H1 (cell line): ENCODE measurements at regions not wholly inside any gene's neighbourhood (a gene's known extent, or its start where the extent isn't known, plus 50 kb on each side); places are given as distances from the start of the nearest gene placed in this dataset.

Source experiments
- CTCF ChIA-PET: fragments of 300-600 bp; sonication (Branson Sonifier 250); formaldehyde crosslinking; loops from one replicate; lab custom pipeline; 2021; ENCODE audit not compliant: partially characterized antibody; lab: Charles Lee
- POLR2A ChIA-PET: fragments of 300-600 bp; sonication (Branson Sonifier 250); formaldehyde crosslinking; loops from one replicate; lab custom pipeline; 2021; ENCODE audit warnings: inconsistent platforms; ENCODE audit not compliant: partially characterized antibody; lab: Charles Lee
- DNase-seq, 2 experiments: peaks; one replicate each; pipeline versions ENCODE4 v3.0.0 to v3.0.0-alpha.2; 2010 to 2022; ENCODE audit warnings: low spot score in 2 of 2, low read depth in 1 of 2, mixed read lengths in 1 of 2
- FAIRE-seq: peaks from 2 replicates; lab custom pipeline; 2011; peaks lifted over from hg19 to GRCh38; lab: Jason Lieb, UNC
- H2AFZ ChIP-seq: 2 replicates; pipeline ENCODE4 v1.8.1; 2012; ENCODE audit warnings: low read length, inconsistent platforms
- H2AK5ac ChIP-seq: 2 replicates; pipeline ENCODE4 v1.6.1; 2013; ENCODE audit warnings: low read depth, low read length
- H2BK120ac ChIP-seq: replicated peaks from 2 replicates; pipeline ENCODE3; 2013; ENCODE audit warnings: low read depth, low read length, inconsistent platforms
- H2BK12ac ChIP-seq: 2 replicates; pipeline ENCODE4 v1.6.1; 2013; ENCODE audit warnings: low read depth, low read length
- H2BK15ac ChIP-seq: 2 replicates; pipeline ENCODE4 v1.6.1; 2013; ENCODE audit warnings: low read length
- H2BK20ac ChIP-seq: 2 replicates; pipeline ENCODE4 v1.6.1; 2013; ENCODE audit warnings: low read length
- H2BK5ac ChIP-seq: 2 replicates; pipeline ENCODE4 v1.6.1; 2013; ENCODE audit warnings: low read depth, low read length
- H3K14ac ChIP-seq: 2 replicates; pipeline ENCODE4 v1.6.1; 2013; ENCODE audit warnings: inconsistent platforms; ENCODE audit not compliant: insufficient read length
- H3K18ac ChIP-seq: 2 replicates; pipeline ENCODE4 v1.6.1; 2013; ENCODE audit warnings: low read length; ENCODE audit errors: extremely low read depth
- H3K23ac ChIP-seq: 2 replicates; pipeline ENCODE4 v1.6.1; 2013; ENCODE audit warnings: inconsistent platforms; ENCODE audit not compliant: insufficient read length
- H3K23me2 ChIP-seq: 2 replicates; pipeline ENCODE4 v1.6.1; 2013; ENCODE audit warnings: low read depth, low read length
- H3K27ac ChIP-seq: 2 replicates; pipeline ENCODE4 v1.6.1; 2011; ENCODE audit warnings: low read depth, low read length, inconsistent platforms
- H3K27me3 ChIP-seq, 4 experiments: replicated peaks in 1 of 4; 1 replicate in 1 of 4; 2 replicates in 3 of 4; pipeline versions ENCODE4 v1.6.1 to v1.8.1; 2011 to 2013; ENCODE audit warnings: low read length in 3 of 4, mild to moderate bottlenecking in 3 of 4, inconsistent platforms in 2 of 4, mixed read lengths in 2 of 4, moderate library complexity in 1 of 4; ENCODE audit not compliant: control insufficient read depth in 3 of 4, insufficient read depth in 3 of 4; ENCODE audit errors: extremely low read depth in 1 of 4
- H3K36me3 ChIP-seq, 4 experiments: 2 replicates each; pipeline versions ENCODE4 v1.6.1 to v1.8.1; 2011 to 2013; ENCODE audit warnings: mild to moderate bottlenecking in 4 of 4, low read length in 3 of 4, moderate library complexity in 2 of 4, control low read depth in 1 of 4, inconsistent platforms in 1 of 4; ENCODE audit not compliant: insufficient read depth in 4 of 4, control insufficient read depth in 2 of 4
- H3K4ac ChIP-seq: replicated peaks from 2 replicates; pipeline ENCODE3; 2013; ENCODE audit warnings: low read length, low read depth, mixed read lengths, inconsistent platforms; ENCODE audit not compliant: insufficient read length
- H3K4me1 ChIP-seq, 4 experiments: replicated peaks in 1 of 4; 1 replicate in 1 of 4; 2 replicates in 3 of 4; pipeline versions ENCODE4 v1.6.1 to v1.8.1; 2011 to 2013; ENCODE audit warnings: low read length in 3 of 4, inconsistent platforms in 2 of 4, mixed read lengths in 1 of 4; ENCODE audit not compliant: insufficient read depth in 4 of 4, control insufficient read depth in 3 of 4
- H3K4me2 ChIP-seq, 2 experiments: 2 replicates each; pipeline versions ENCODE4 v1.6.1 to v1.8.1; 2011 to 2013; ENCODE audit warnings: low read depth in 2 of 2, low read length in 2 of 2, control low read depth in 1 of 2, inconsistent platforms in 1 of 2, mild to moderate bottlenecking in 1 of 2; ENCODE audit not compliant: insufficient read depth in 1 of 2
- H3K4me3 ChIP-seq, 4 experiments: fragments of 200-600, 300-600 bp in 1 of 4; sonication (generic), shearing (Covaris generic), sonication (Bioruptor Twin) in 1 of 4; 2 replicates each; pipeline versions ENCODE4 v1.5.1 to v1.8.1; 2011 to 2016; ENCODE audit warnings: low read length in 4 of 4, low read depth in 3 of 4, control low read depth in 2 of 4, inconsistent platforms in 2 of 4, mild to moderate bottlenecking in 2 of 4, mixed read lengths in 1 of 4, moderate library complexity in 1 of 4; ENCODE audit not compliant: insufficient read depth in 2 of 4; ENCODE audit errors: extremely low read depth in 1 of 4
- H3K56ac ChIP-seq: replicated peaks from 2 replicates; pipeline ENCODE3; 2013; ENCODE audit warnings: low read depth, mild to moderate bottlenecking, mixed read lengths, low read length, inconsistent platforms; ENCODE audit not compliant: insufficient read length
- H3K79me1 ChIP-seq: 2 replicates; pipeline ENCODE4 v1.6.1; 2013; ENCODE audit warnings: low read depth, low read length, control low read depth
- H3K79me2 ChIP-seq, 2 experiments: 2 replicates each; pipeline versions ENCODE4 v1.6.1 to v1.8.1; 2012 to 2013; ENCODE audit warnings: low read length in 2 of 2, mild to moderate bottlenecking in 2 of 2, inconsistent platforms in 1 of 2; ENCODE audit not compliant: insufficient read depth in 2 of 2, control insufficient read depth in 1 of 2
- H3K9ac ChIP-seq, 4 experiments: replicated peaks in 1 of 4; 1 replicate in 1 of 4; 2 replicates in 3 of 4; pipeline versions ENCODE4 v1.6.1 to v1.8.1; 2011 to 2013; ENCODE audit warnings: low read depth in 3 of 4, low read length in 3 of 4, control low read depth in 2 of 4, mild to moderate bottlenecking in 2 of 4, moderate library complexity in 2 of 4, inconsistent platforms in 1 of 4; ENCODE audit errors: extremely low read depth in 1 of 4
- H3K9me3 ChIP-seq, 2 experiments: 2 replicates each; pipeline versions ENCODE4 v1.6.1 to v1.8.1; 2012 to 2013; ENCODE audit warnings: mild to moderate bottlenecking in 2 of 2, moderate library complexity in 2 of 2, control low read depth in 1 of 2, inconsistent platforms in 1 of 2, low read depth in 1 of 2, low read length in 1 of 2, mixed read lengths in 1 of 2; ENCODE audit not compliant: insufficient read depth in 2 of 2
- H4K20me1 ChIP-seq, 2 experiments: replicated peaks in 1 of 2; 2 replicates each; pipeline versions ENCODE3 to v1.8.1; 2011 to 2013; ENCODE audit warnings: inconsistent platforms in 2 of 2, low read length in 2 of 2, mild to moderate bottlenecking in 1 of 2; ENCODE audit not compliant: insufficient read depth in 2 of 2, control insufficient read depth in 1 of 2
- H4K5ac ChIP-seq: 2 replicates; pipeline ENCODE4 v1.6.1; 2013; ENCODE audit warnings: low read length, low read depth, mixed read lengths, inconsistent platforms; ENCODE audit not compliant: insufficient read length
- H4K8ac ChIP-seq: 2 replicates; pipeline ENCODE4 v1.8.0; 2013; ENCODE audit warnings: mild to moderate bottlenecking, moderate library complexity, low read length, inconsistent platforms; ENCODE audit not compliant: insufficient read depth; ENCODE audit errors: extremely low read depth
- H4K91ac ChIP-seq: replicated peaks from 2 replicates; pipeline ENCODE3; 2013; ENCODE audit warnings: low read length, mixed read lengths, inconsistent platforms; ENCODE audit not compliant: insufficient read length
- BRCA1 ChIP-seq: IDR thresholded peaks from 2 replicates; pipeline ENCODE4 v1.6.1; 2012; ENCODE audit warnings: low read depth, low read length, improper control_type of control experiment
- CBX5 ChIP-seq: fragments of 300-800, 300-1000 bp; sonication (generic); IDR thresholded peaks from 2 replicates; pipeline ENCODE4 v1.7.1; 2016; ENCODE audit warnings: antibody characterized with exemption, low read length, low read depth
- CHD1 ChIP-seq: IDR thresholded peaks from 2 replicates; pipeline ENCODE4 v1.6.1; 2012; ENCODE audit warnings: low read depth, low read length, improper control_type of control experiment
- MAFK ChIP-seq: IDR thresholded peaks from 2 replicates; pipeline ENCODE4 v1.6.1; 2012; ENCODE audit warnings: low read depth, mild to moderate bottlenecking, improper control_type of control experiment, low read length
- PHF8 ChIP-seq: fragments of 200-600 bp; sonication (generic); conservative IDR thresholded peaks from 2 replicates; pipeline ENCODE4 v1.7.1; 2012; ENCODE audit warnings: low read depth, mild to moderate bottlenecking, inconsistent platforms, low read length, moderate library complexity
- POLR2A ChIP-seq, 2 experiments: IDR thresholded peaks; 1 replicate in 1 of 2; 2 replicates in 1 of 2; pipeline ENCODE4 v1.6.1; 2011; ENCODE audit warnings: low read depth in 2 of 2, low read length in 2 of 2, mild to moderate bottlenecking in 2 of 2; ENCODE audit errors: control extremely low read depth in 1 of 2
- POLR2AphosphoS5 ChIP-seq: IDR thresholded peaks from 2 replicates; pipeline ENCODE4 v1.6.1; 2011; ENCODE audit warnings: low read depth, low read length
- RFX5 ChIP-seq: IDR thresholded peaks from 2 replicates; pipeline ENCODE4 v1.6.1; 2011; ENCODE audit warnings: low read depth, low read length, improper control_type of control experiment, borderline replicate concordance
- SIN3A ChIP-seq, 2 experiments: IDR thresholded peaks in 1 of 2; conservative IDR thresholded peaks in 1 of 2; 2 replicates each; pipeline ENCODE4 v1.6.1; 2011 to 2012; ENCODE audit warnings: low read length in 2 of 2, improper control_type of control experiment in 1 of 2, low read depth in 1 of 2, mild to moderate bottlenecking in 1 of 2
- SIRT6 ChIP-seq: IDR thresholded peaks from one replicate; pipeline ENCODE4 v1.7.1; 2012; ENCODE audit warnings: low read length, inconsistent platforms
- SP1 ChIP-seq: IDR thresholded peaks from 2 replicates; pipeline ENCODE4 v1.6.1; 2011; ENCODE audit warnings: low read depth, low read length
- SP2 ChIP-seq: IDR thresholded peaks from 2 replicates; pipeline ENCODE4 v1.6.1; 2012; ENCODE audit warnings: mild to moderate bottlenecking, low read length, inconsistent platforms
- SP4 ChIP-seq: IDR thresholded peaks from 2 replicates; pipeline ENCODE4 v1.6.1; 2012; ENCODE audit warnings: low read length, inconsistent platforms
- TAF1 ChIP-seq: IDR thresholded peaks from 2 replicates; pipeline ENCODE4 v1.6.1; 2011; ENCODE audit warnings: mild to moderate bottlenecking, low read depth, low read length
- TCF12 ChIP-seq: IDR thresholded peaks from 2 replicates; pipeline ENCODE4 v1.6.1; 2011; ENCODE audit warnings: low read depth, mild to moderate bottlenecking, low read length
- WGBS, 2 experiments: shearing (Covaris generic) in 1 of 2; methylation state at CpG; one replicate each; pipeline versions ENCODE4 v1.1.6 to v1.1.7; 2013 to 2015; ENCODE audit warnings: low lambda C conversion rate in 2 of 2, mixed read lengths in 2 of 2, inconsistent platforms in 1 of 2, low coverage in 1 of 2, missing lambda C conversion rate in 1 of 2; ENCODE audit not compliant: insufficient replicate concordance in 2 of 2, insufficient coverage in 1 of 2, insufficient read length in 1 of 2; ENCODE audit errors: extremely low coverage in 1 of 2, missing lambda C conversion rate in 1 of 2; 5-methylcytosine and 5-hydroxymethylcytosine counted together
- TF ChIP-seq, protein P1 (sequence below): IDR thresholded peaks from 2 replicates; pipeline ENCODE4 v1.6.1; 2011; ENCODE audit warnings: low read depth, mild to moderate bottlenecking, low read length; ENCODE audit not compliant: insufficient read depth

DNA sequence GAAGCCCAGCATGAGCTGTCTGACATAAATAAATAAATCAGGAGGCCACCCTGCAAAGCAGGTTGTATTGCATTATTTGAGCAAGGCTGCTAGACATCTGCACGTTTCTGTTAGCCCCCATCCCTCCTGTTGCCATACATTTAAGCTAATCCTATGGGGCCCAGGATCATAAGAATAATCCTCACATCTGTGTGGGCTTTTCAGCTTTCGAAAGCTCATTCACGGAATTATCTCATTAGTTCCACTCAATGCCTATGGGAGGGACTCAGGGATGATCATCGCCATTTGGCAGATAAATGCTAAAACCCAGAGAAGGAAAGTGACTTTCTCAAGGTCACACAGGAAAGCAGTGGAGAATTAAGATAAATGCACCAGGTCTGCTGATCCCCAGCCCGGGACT is 123.4 kb downstream of the TLE3 start:
- Histone ChIP-seq H2BK20ac (no peak overlapping the region), H3K4me3 (no peak overlapping the region), H4K91ac (no peak overlapping the region), H3K14ac (no peak overlapping the region), H2BK120ac (no peak overlapping the region), H3K23ac (no peak overlapping the region), H4K8ac (no peak overlapping the region), H3K18ac (no peak overlapping the region), H2BK12ac (no peak overlapping the region), H3K9ac (no peak overlapping the region), H4K20me1 (peaks cover 0 to 2% of the 10 kb centered on the region in 2 experiments), H4K5ac (no peak overlapping the region), H3K79me2 (no peaks in the 10 kb centered on the region), H3K4ac (no peak overlapping the region), H3K23me2 (no peaks in the 10 kb centered on the region; the same call in 1 of the 2 replicates), H2AFZ (no peak overlapping the region), H2AK5ac (no peak overlapping the region), H3K36me3 (no peaks in the 10 kb centered on the region), H3K27me3 (no peaks in the 10 kb centered on the region), H3K79me1 (no peaks in the 10 kb centered on the region), H2BK5ac (no peak overlapping the region), H3K4me1 (peaks cover 0 to 3% (median 0%) of the 10 kb centered on the region in 4 experiments; a peak in 2 of 7 replicates), H3K4me2 (no peak overlapping the region), H3K56ac (no peak overlapping the region), H2BK15ac (no peak overlapping the region), H3K27ac (no peak overlapping the region), H3K9me3 (no peaks in the 10 kb centered on the region)
- DNase-seq (no peak), FAIRE-seq (no peak)
- WGBS, 2 experiments = 70% methylated on average over 5 of the region's 5 CpGs; no CpG with 5 or more reads in 1 of the 2 experiments
- ChIA-PET POLR2A (no interaction called here), CTCF (interaction anchor here (1.4 kb wide), 1 partner anchor 250 kb away, joined by 5 read pairs; no protein-coding TSS in a partner anchor)
- TF ChIP-seq POLR2A (IDR thresholded peaks at IDR 0.05; ENCODE audit: control extremely low read depth in 1 of 2, low read depth in 2 of 2, low read length in 2 of 2) (no peak), SIRT6 (no peak), RFX5 (no peak), PHF8 (no peak), MAFK (no peak), CBX5 (no peak), POLR2AphosphoS5 (no peak), BRCA1 (no peak), SIN3A (conservative IDR thresholded peaks at IDR 0.05 in 1 of 2, IDR thresholded peaks at IDR 0.05 in 1 of 2; ENCODE audit: low read depth in 1 of 2, low read length in 2 of 2) (no peak), CHD1 (no peak), TAF1 (no peak), SP1 (no peak), TCF12 (no peak), SP2 (no peak), SP4 (no peak)
- TF ChIP-seq, protein P1, sequence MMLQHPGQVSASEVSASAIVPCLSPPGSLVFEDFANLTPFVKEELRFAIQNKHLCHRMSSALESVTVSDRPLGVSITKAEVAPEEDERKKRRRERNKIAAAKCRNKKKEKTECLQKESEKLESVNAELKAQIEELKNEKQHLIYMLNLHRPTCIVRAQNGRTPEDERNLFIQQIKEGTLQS = no peak
